Parathyroid adenoma (tissue), 2 donors: ENCODE measurements at regions not wholly inside any gene's neighbourhood (a gene's known extent, or its start where the extent isn't known, plus 50 kb on each side); places are given as distances from the start of the nearest gene placed in this dataset.
"Not testable (repeated sequence)": the region's sequence is repeated elsewhere in the genome, so short reads cannot be mapped to it uniquely, and the experiment has no call there.

Source experiments
- H2AFZ ChIP-seq: fragments of 300-600 bp; sonication (generic); one replicate; pipeline ENCODE4 v1.7.0; 2017; ENCODE audit warnings: antibody characterized with exemption, mild to moderate bottlenecking
- H3K27ac ChIP-seq: fragments of 300-600 bp; sonication (generic); one replicate; pipeline ENCODE4 v1.7.0; 2017
- H3K27me3 ChIP-seq: fragments of 300-600 bp; sonication (generic); one replicate; pipeline ENCODE4 v1.7.0; 2017; ENCODE audit warnings: low read length; ENCODE audit not compliant: control insufficient read depth, insufficient read depth
- H3K36me3 ChIP-seq: fragments of 300-600 bp; sonication (generic); one replicate; pipeline ENCODE4 v1.7.0; 2017; ENCODE audit warnings: low read length; ENCODE audit not compliant: control insufficient read depth, insufficient read depth
- H3K4me1 ChIP-seq: fragments of 300-600 bp; sonication (generic); one replicate; pipeline ENCODE4 v1.7.0; 2017; ENCODE audit warnings: control low read depth
- H3K4me2 ChIP-seq: fragments of 300-600 bp; sonication (generic); one replicate; pipeline ENCODE4 v1.7.0; 2017; ENCODE audit warnings: low read length
- H3K4me3 ChIP-seq: fragments of 300-600 bp; sonication (generic); one replicate; pipeline ENCODE4 v1.7.0; 2017; ENCODE audit warnings: low read depth, low read length
- H3K79me2 ChIP-seq: fragments of 300-600 bp; sonication (generic); one replicate; pipeline ENCODE4 v1.7.0; 2017; ENCODE audit warnings: control low read depth
- H3K9ac ChIP-seq: fragments of 300-600 bp; sonication (generic); one replicate; pipeline ENCODE4 v1.7.0; 2017; ENCODE audit warnings: mild to moderate bottlenecking
- H3K9me3 ChIP-seq: fragments of 300-600 bp; sonication (generic); one replicate; pipeline ENCODE4 v1.7.0; 2017; ENCODE audit warnings: low read length; ENCODE audit not compliant: control insufficient read depth
- CTCF ChIP-seq: fragments of 300-600 bp; sonication (generic); IDR thresholded peaks from one replicate; pipeline ENCODE4 v1.7.0; 2017; ENCODE audit warnings: antibody characterized with exemption, mild to moderate bottlenecking
- donor health status: primary hyperparathyroidism.

DNA sequence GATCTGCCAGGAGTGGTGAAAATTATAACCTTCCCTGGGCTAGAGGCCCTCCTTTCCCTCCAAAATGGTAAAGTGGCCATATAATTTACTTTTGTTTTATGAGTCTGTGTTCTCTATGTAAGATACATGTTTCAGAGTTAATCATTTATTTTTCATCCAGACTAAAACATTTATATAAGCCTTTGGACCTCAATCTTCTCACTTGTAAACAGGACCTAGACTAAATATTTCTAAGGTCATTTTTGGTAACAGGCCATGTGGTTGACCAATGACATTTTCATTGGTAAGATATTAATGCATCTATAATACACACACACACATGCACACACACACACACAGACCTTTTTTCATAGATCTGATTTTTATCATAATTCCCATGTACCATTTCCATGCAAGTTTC, 79.7 kb upstream of the KCTD1 start:
- Histone ChIP-seq H3K4me3 (no peak overlapping the region), H3K4me2 (no peak overlapping the region), H3K4me1 (no peaks in the 10 kb centered on the region), H3K79me2 (no peaks in the 10 kb centered on the region), H2AFZ (no peak overlapping the region), H3K27ac (no peak overlapping the region), H3K9me3 (no peaks in the 10 kb centered on the region), H3K27me3 (no peaks in the 10 kb centered on the region), H3K9ac (no peak overlapping the region), H3K36me3 (no peaks in the 10 kb centered on the region)
- TF ChIP-seq CTCF, result no peak

GRCh38 chr18:26624443-26624842, 76.1 kb upstream of the KCTD1 start:
- H3K4me2 ChIP-seq, result no peak overlapping the region
- no peak overlapping the region for H3K4me3 ChIP-seq
- no peak overlapping the region for H2AFZ ChIP-seq
- H3K9ac ChIP-seq, result no peak overlapping the region
- no peaks in the 10 kb centered on the region for H3K27me3 ChIP-seq
- TF ChIP-seq CTCF, result no peak
- H3K79me2 ChIP-seq, result no peaks in the 10 kb centered on the region
- no peaks in the 10 kb centered on the region for H3K9me3 ChIP-seq
- no peaks in the 10 kb centered on the region for H3K4me1 ChIP-seq
- no peak overlapping the region for H3K27ac ChIP-seq
- H3K36me3 ChIP-seq, result no peaks in the 10 kb centered on the region

GRCh38 chr18:26623314-26623713, 75.0 kb upstream of the KCTD1 start:
- not testable (repeated sequence) for H3K4me1 ChIP-seq, H3K4me2 ChIP-seq, H3K9me3 ChIP-seq, H2AFZ ChIP-seq, H3K4me3 ChIP-seq, H3K9ac ChIP-seq, H3K79me2 ChIP-seq, H3K27me3 ChIP-seq, H3K27ac ChIP-seq, H3K36me3 ChIP-seq

- H3K4me2 ChIP-seq, result no peak overlapping the region
- no peaks in the 10 kb centered on the region for H3K4me1 ChIP-seq
- H2AFZ ChIP-seq, result no peak overlapping the region
- TF ChIP-seq CTCF, result peak; percentile 56
- no peaks in the 10 kb centered on the region for H3K36me3 ChIP-seq
- no peaks in the 10 kb centered on the region for H3K27me3 ChIP-seq
- no peak overlapping the region for H3K27ac ChIP-seq
- H3K9ac ChIP-seq, result no peak overlapping the region
- no peaks in the 10 kb centered on the region for H3K79me2 ChIP-seq
- H3K9me3 ChIP-seq, result no peaks in the 10 kb centered on the region
- H3K4me3 ChIP-seq, result no peak overlapping the region
Measured at GRCh38 chr18:26621161-26622026, 73.0 kb upstream of the KCTD1 start.

DNA sequence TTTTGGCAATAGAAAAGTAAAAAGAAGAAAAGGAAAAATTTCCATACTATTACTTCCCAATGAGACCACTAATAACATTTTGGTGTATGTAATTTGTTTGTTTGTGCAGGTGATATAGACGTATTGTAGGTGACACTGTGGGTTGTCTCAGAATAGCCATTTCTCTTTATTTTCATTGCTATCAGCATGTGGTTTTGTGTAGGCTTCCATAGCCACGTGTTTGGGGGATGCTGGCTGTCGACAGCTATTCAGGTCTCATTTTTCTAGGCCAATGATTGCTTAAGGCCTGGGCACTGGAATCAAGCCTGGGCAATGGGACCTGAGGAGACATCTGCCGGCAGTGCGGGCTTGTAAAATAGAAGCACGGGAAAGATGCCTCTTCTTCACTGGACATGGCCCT, 71.0 kb upstream of the KCTD1 start:
- no peak overlapping the region for H3K4me2 ChIP-seq

More for the DNA sequence above, 71.0 kb upstream of the KCTD1 start:
- H3K36me3 ChIP-seq, result no peaks in the 10 kb centered on the region
- no peaks in the 10 kb centered on the region for H3K79me2 ChIP-seq
- no peaks in the 10 kb centered on the region for H3K9me3 ChIP-seq
- no peak for TF ChIP-seq CTCF
- no peaks in the 10 kb centered on the region for H3K27me3 ChIP-seq
- H3K9ac ChIP-seq, result no peak overlapping the region
- H3K4me1 ChIP-seq, result no peaks in the 10 kb centered on the region
- H2AFZ ChIP-seq, result no peak overlapping the region
- no peak overlapping the region for H3K4me3 ChIP-seq
- H3K27ac ChIP-seq, result no peak overlapping the region
